GM23338 (cell line): ENCODE measurements at regions not wholly inside any gene's neighbourhood (a gene's known extent, or its start where the extent isn't known, plus 50 kb on each side); places are given as distances from the start of the nearest gene placed in this dataset.

Experiments used
- ATAC-seq: fragments of 200-7000 bp; cut with Tn5 transposase; 3 replicates; pipeline ENCODE4 v1.9.1; 2020
- DNase-seq: peaks from one replicate; pipeline ENCODE4 v3.0.0-alpha.2; 2015; ENCODE audit warnings: low spot score
- H2AFZ ChIP-seq: fragments of 200-600 bp; sonication (generic); 2 replicates; pipeline ENCODE4 v1.8.0; 2016; ENCODE audit warnings: antibody characterized with exemption, mild to moderate bottlenecking, moderate library complexity
- H3F3A ChIP-seq: fragments of 200-600 bp; sonication (generic); replicated peaks from 2 replicates; pipeline ENCODE4 v1.8.0; 2017; ENCODE audit warnings: antibody characterized with exemption, mixed run types, low read depth
- H3K27ac ChIP-seq: fragments of 200-600 bp; sonication (generic); 2 replicates; pipeline ENCODE4 v1.6.1; 2016; ENCODE audit warnings: low read depth
- H3K27me3 ChIP-seq: fragments of 200-600 bp; sonication (generic); 2 replicates; pipeline ENCODE4 v1.8.0; 2016; ENCODE audit warnings: mild to moderate bottlenecking, mixed run types, moderate library complexity; ENCODE audit not compliant: insufficient read depth
- H3K36me3 ChIP-seq: fragments of 200-600 bp; sonication (generic); 2 replicates; pipeline ENCODE4 v1.8.0; 2016; ENCODE audit warnings: mild to moderate bottlenecking; ENCODE audit not compliant: insufficient read depth
- H3K4me1 ChIP-seq: fragments of 200-600 bp; sonication (generic); 2 replicates; pipeline ENCODE4 v1.8.0; 2016; ENCODE audit warnings: mild to moderate bottlenecking, moderate library complexity; ENCODE audit not compliant: insufficient read depth
- H3K4me2 ChIP-seq: fragments of 200-600 bp; sonication (generic); 2 replicates; pipeline ENCODE4 v1.7.1; 2017; ENCODE audit warnings: mixed run types
- H3K4me3 ChIP-seq: fragments of 200-600 bp; sonication (generic); 2 replicates; pipeline ENCODE4 v1.6.1; 2016; ENCODE audit warnings: mixed run types
- H3K79me2 ChIP-seq: fragments of 200-600 bp; sonication (generic); replicated peaks from 2 replicates; pipeline ENCODE4 v1.8.0; 2017; ENCODE audit warnings: mild to moderate bottlenecking; ENCODE audit not compliant: insufficient read depth
- H3K9me2 ChIP-seq: fragments of 200-600 bp; sonication (generic); 2 replicates; pipeline ENCODE4 v1.8.0; 2017; ENCODE audit not compliant: insufficient read depth
- H4K20me1 ChIP-seq: fragments of 200-600 bp; sonication (generic); replicated peaks from 2 replicates; pipeline ENCODE4 v1.8.0; 2017; ENCODE audit warnings: mild to moderate bottlenecking; ENCODE audit not compliant: insufficient read depth
- H3K27ac Mint-ChIP-seq: 2 replicates; pipeline ENCODE4 v1.8.0; 2020; ENCODE audit warnings: inconsistent platforms, mild to moderate bottlenecking, moderate library complexity, mixed read lengths
- H3K27me3 Mint-ChIP-seq: 3 replicates; pipeline ENCODE4 v1.8.0; 2022; ENCODE audit warnings: low read depth, mild to moderate bottlenecking, moderate library complexity, mixed read lengths, inconsistent platforms; ENCODE audit not compliant: insufficient read depth, poor library complexity
- H3K36me3 Mint-ChIP-seq: 3 replicates; pipeline ENCODE4 v1.8.0; 2021; ENCODE audit warnings: low read depth, mild to moderate bottlenecking, inconsistent platforms, moderate library complexity, mixed read lengths
- H3K4me1 Mint-ChIP-seq: 3 replicates; pipeline ENCODE4 v1.8.0; 2020; ENCODE audit warnings: mild to moderate bottlenecking, inconsistent platforms, mixed read lengths
- H3K4me3 Mint-ChIP-seq: 3 replicates; pipeline ENCODE4 v1.8.0; 2021; ENCODE audit warnings: moderate library complexity, mild to moderate bottlenecking, inconsistent platforms, mixed read lengths
- H3K9me3 Mint-ChIP-seq: 3 replicates; pipeline ENCODE4 v1.8.0; 2020; ENCODE audit warnings: moderate library complexity, mild to moderate bottlenecking, inconsistent platforms, mixed read lengths
- EZH2 ChIP-seq: fragments of 200-600 bp; sonication (generic); IDR thresholded peaks from one replicate; pipeline ENCODE4 v1.8.0; 2017; ENCODE audit warnings: antibody characterized with exemption, mild to moderate bottlenecking, low read depth; ENCODE audit not compliant: unreplicated experiment
- TF ChIP-seq, protein P1 (sequence below): fragments of 250-450 bp; sonication (Bioruptor Pico); IDR thresholded peaks from 2 replicates; pipeline ENCODE4 v1.5.0; 2020; ENCODE audit warnings: mild to moderate bottlenecking, moderate library complexity
- TF ChIP-seq, protein P2 (sequence below), 2 experiments: fragments of 200-600 bp in 1 of 2; sonication (generic) in 1 of 2; conservative IDR thresholded peaks; 2 replicates each; pipeline versions ENCODE4 v1.5.1 to v1.6.1; 2016 to 2017; ENCODE audit warnings: antibody characterized with exemption in 2 of 2, low read depth in 2 of 2, mild to moderate bottlenecking in 2 of 2, moderate library complexity in 1 of 2

DNA sequence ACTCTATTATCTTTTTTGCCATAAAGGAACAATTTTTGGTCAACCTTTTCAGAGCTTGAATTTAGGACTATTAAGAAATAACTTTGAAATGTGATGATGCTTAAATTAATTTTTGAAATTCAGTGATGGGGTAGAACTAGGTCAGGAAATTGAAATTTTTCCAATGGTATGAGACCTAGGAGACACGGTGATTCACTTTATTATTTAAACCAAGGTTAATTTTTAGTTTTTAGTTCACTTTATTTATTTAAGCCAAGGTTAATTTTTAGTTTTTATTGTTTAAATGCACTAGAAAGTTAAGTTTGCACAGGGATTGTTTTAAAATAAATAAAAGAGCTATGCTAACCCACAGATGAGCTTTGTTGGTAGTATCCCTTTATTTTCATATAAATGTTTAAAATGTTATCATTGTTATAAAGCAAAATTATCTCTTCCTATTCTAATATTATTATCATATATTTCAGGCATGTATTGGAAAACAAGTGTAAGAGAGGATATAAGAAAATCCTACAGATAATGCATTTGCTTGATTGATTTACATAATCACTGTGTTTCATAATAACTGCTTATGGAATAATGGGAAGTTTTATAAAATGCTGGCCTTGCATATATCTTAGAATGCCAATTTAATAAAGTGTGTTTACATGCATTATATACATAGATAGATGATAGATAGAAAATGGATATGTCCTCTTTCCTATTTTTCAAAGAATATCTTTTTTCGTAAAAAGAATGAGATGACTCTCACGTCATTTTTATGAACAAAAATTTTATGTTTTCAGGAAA is 163.6 kb downstream of the HGF start:
- DNase-seq (no peak), ATAC-seq (no peak)
- Histone ChIP-seq H3K36me3 (no peaks in the 10 kb centered on the region), H3K27me3 (no peaks in the 10 kb centered on the region), H2AFZ (no peak overlapping the region), H3K4me2 (no peak overlapping the region), H3K4me3 (no peak overlapping the region), H3F3A (no peaks in the 10 kb centered on the region), H3K4me1 (no peaks in the 10 kb centered on the region), H3K27ac (no peak overlapping the region), H3K79me2 (no peaks in the 10 kb centered on the region), H3K9me2 (no peaks in the 10 kb centered on the region; the same call in 1 of the 2 replicates), H4K20me1 (no peaks in the 10 kb centered on the region)
- Mint-ChIP-seq H3K9me3 (no peaks in the 10 kb centered on the region), H3K4me1 (no peaks in the 10 kb centered on the region), H3K27me3 (no peaks in the 10 kb centered on the region), H3K36me3 (no peaks in the 10 kb centered on the region), H3K27ac (no peak overlapping the region), H3K4me3 (no peak overlapping the region)
- TF ChIP-seq EZH2, result no peak
- TF ChIP-seq, protein P1, sequence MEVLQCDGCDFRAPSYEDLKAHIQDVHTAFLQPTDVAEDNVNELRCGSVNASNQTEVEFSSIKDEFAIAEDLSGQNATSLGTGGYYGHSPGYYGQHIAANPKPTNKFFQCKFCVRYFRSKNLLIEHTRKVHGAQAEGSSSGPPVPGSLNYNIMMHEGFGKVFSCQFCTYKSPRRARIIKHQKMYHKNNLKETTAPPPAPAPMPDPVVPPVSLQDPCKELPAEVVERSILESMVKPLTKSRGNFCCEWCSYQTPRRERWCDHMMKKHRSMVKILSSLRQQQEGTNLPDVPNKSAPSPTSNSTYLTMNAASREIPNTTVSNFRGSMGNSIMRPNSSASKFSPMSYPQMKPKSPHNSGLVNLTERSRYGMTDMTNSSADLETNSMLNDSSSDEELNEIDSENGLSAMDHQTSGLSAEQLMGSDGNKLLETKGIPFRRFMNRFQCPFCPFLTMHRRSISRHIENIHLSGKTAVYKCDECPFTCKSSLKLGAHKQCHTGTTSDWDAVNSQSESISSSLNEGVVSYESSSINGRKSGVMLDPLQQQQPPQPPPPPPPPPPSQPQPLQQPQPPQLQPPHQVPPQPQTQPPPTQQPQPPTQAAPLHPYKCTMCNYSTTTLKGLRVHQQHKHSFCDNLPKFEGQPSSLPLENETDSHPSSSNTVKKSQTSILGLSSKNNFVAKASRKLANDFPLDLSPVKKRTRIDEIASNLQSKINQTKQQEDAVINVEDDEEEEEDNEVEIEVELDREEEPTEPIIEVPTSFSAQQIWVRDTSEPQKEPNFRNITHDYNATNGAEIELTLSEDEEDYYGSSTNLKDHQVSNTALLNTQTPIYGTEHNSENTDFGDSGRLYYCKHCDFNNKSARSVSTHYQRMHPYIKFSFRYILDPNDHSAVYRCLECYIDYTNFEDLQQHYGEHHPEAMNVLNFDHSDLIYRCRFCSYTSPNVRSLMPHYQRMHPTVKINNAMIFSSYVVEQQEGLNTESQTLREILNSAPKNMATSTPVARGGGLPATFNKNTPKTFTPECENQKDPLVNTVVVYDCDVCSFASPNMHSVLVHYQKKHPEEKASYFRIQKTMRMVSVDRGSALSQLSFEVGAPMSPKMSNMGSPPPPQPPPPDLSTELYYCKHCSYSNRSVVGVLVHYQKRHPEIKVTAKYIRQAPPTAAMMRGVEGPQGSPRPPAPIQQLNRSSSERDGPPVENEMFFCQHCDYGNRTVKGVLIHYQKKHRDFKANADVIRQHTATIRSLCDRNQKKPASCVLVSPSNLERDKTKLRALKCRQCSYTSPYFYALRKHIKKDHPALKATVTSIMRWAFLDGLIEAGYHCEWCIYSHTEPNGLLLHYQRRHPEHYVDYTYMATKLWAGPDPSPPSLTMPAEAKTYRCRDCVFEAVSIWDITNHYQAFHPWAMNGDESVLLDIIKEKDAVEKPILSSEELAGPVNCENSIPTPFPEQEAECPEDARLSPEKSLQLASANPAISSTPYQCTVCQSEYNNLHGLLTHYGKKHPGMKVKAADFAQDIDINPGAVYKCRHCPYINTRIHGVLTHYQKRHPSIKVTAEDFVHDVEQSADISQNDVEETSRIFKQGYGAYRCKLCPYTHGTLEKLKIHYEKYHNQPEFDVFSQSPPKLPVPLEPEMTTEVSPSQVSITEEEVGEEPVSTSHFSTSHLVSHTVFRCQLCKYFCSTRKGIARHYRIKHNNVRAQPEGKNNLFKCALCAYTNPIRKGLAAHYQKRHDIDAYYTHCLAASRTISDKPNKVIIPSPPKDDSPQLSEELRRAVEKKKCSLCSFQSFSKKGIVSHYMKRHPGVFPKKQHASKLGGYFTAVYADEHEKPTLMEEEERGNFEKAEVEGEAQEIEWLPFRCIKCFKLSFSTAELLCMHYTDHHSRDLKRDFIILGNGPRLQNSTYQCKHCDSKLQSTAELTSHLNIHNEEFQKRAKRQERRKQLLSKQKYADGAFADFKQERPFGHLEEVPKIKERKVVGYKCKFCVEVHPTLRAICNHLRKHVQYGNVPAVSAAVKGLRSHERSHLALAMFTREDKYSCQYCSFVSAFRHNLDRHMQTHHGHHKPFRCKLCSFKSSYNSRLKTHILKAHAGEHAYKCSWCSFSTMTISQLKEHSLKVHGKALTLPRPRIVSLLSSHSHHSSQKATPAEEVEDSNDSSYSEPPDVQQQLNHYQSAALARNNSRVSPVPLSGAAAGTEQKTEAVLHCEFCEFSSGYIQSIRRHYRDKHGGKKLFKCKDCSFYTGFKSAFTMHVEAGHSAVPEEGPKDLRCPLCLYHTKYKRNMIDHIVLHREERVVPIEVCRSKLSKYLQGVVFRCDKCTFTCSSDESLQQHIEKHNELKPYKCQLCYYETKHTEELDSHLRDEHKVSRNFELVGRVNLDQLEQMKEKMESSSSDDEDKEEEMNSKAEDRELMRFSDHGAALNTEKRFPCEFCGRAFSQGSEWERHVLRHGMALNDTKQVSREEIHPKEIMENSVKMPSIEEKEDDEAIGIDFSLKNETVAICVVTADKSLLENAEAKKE (CRISPR knock-in tag), result no peak
- TF ChIP-seq, protein P2, sequence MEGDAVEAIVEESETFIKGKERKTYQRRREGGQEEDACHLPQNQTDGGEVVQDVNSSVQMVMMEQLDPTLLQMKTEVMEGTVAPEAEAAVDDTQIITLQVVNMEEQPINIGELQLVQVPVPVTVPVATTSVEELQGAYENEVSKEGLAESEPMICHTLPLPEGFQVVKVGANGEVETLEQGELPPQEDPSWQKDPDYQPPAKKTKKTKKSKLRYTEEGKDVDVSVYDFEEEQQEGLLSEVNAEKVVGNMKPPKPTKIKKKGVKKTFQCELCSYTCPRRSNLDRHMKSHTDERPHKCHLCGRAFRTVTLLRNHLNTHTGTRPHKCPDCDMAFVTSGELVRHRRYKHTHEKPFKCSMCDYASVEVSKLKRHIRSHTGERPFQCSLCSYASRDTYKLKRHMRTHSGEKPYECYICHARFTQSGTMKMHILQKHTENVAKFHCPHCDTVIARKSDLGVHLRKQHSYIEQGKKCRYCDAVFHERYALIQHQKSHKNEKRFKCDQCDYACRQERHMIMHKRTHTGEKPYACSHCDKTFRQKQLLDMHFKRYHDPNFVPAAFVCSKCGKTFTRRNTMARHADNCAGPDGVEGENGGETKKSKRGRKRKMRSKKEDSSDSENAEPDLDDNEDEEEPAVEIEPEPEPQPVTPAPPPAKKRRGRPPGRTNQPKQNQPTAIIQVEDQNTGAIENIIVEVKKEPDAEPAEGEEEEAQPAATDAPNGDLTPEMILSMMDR (conservative IDR thresholded peaks at IDR 0.05; ENCODE audit: low read depth in 2 of 2), result no peak
